ENCODE measurements at regions not wholly inside any gene's neighbourhood (a gene's known extent, or its start where the extent isn't known, plus 50 kb on each side); places are given as distances from the start of the nearest gene placed in this dataset.

GRCh38 chr15:81666839-81667238, 292.8 kb upstream of the TMC3 start:
- TF ChIP-seq EZH2 (IDR thresholded peaks at IDR 0.05) (no peak), POLR2AphosphoS5 (IDR thresholded peaks at IDR 0.05; ENCODE audit: borderline replicate concordance, low read depth, low read length) (no peak)

Data from SK-N-MC (cell line).